ENCODE measurements at regions not wholly inside any gene's neighbourhood (a gene's known extent, or its start where the extent isn't known, plus 50 kb on each side); places are given as distances from the start of the nearest gene placed in this dataset.

- no peak for DNase-seq
Observed at GRCh38 chr21:27831816-27832569, 865.1 kb upstream of the ADAMTS5 start.

GRCh38 chr21:27831177-27831576, 864.3 kb upstream of the ADAMTS5 start:
- DNase-seq: no peak

DNA sequence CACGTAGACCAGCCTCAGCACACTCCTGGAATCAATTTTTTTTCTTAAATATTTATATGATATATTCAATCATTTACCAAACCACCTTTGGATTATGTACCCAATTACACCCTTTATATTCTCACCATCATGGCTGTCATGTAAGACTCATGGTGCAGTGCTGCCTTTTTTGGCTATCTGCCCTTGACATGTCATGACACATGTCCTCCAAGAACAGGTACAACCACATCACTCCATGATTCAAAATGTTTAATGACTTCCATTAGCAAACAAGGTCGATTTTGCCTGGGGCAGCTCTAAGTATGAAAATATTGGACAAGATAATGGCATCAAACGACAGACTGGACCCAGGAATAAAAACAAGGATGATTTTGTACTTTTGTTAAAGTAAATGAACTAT, 861.1 kb upstream of the ADAMTS5 start:
- no peak for DNase-seq

DNA sequence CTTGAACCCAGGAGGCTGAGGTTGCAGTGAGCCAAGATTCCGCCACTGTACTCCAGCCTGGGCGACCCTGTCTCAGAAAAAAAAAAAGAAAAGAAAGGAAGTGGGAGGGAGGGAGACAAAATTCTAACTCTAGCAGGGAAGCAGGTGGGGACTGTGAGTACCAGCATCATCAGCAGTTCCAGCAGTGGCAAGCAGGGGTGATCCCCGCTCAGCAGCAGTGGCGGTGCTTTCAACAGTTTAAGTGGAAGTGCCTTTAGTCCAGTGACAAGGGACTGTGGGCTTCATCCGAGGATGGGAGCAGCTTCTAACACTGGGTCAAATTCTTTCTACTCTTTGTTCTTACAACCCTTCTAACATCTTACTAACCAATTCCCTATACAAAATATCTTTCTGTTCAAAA, 858.1 kb upstream of the ADAMTS5 start:
- DNase-seq: no peak

DNA sequence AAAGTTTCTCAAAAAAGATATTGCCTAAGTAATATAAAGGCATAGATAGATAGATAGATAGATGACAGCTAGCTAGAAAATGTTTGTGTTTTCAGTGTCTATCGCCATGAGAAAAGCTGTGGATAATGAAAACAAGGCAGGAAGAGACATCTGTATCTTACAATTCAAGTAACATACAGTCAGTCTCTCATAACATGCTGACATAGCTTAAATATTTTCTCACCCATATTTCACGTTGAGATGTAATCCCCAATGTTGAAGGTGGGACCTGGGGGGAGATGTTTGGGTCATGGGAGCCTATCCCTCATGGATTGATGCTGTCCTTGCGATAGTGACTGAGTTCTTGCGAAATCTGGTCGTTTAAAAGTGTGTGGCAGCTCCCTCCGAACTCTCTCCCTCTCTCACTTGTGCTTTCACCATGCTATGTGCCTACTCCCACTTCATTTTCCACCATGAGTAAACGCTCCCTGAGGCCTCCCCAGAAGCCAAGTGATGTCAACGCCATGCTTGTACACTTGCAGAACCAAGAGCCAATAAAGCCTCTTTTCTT, 856.8 kb upstream of the ADAMTS5 start:
- no peak for DNase-seq

- no peak for DNase-seq
Observed at GRCh38 chr21:27820342-27820741, 853.5 kb upstream of the ADAMTS5 start.

DNA sequence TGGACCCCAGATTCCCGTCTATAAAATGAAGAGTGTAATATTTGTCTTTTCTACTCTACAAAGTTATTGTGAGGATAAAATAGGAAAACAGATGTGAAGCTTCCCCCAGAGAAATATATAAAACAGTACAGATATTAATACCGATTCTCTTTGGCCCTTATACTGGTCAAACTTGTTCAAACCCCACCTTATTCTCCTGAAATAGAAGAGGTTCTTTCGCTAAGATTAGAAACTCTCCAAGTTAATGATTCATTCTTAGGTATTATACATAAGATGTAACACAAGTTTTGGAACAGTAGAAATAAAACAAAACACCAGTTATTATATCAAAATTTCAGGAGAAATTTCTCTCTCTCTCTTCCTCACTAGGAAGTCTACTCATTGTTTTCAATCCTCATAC, 852.4 kb upstream of the ADAMTS5 start:
- no peak for DNase-seq

- DNase-seq: no peak
Observed at GRCh38 chr21:27818847-27819246, 852.0 kb upstream of the ADAMTS5 start.

DNA sequence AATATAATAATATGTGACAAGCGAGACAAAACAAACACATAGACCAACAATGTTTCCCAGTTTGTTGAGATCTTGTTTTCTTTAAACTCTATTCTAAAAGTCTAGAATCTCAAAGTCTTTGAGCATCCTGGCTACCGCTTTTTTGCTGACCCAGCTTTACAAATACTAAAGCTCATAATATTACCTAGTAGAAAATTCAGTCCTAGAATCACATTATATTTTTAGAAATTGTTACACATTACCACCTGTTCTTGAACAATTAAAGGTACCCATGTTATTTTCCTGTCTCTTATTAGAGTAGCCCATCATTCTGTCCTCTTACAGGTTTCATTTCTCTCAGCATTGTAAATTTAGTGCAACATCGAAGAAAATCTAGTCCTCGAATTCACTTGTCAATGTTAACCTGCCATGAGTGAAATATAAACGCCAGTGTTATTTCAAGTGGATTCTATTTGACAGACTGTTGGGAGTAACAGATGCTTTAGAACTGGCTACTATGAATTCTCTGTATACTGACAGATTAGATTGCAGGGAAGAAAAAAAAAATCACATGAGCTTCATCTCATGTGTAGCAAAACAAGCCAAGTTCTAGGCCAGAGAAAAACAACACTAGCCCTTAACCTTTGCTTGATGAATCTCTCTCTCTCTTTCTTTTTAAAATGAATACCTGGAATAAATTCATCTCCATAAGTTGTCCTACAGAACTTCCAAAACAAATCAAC, 851.2 kb upstream of the ADAMTS5 start:
- peak; percentile 41 for DNase-seq

DNA sequence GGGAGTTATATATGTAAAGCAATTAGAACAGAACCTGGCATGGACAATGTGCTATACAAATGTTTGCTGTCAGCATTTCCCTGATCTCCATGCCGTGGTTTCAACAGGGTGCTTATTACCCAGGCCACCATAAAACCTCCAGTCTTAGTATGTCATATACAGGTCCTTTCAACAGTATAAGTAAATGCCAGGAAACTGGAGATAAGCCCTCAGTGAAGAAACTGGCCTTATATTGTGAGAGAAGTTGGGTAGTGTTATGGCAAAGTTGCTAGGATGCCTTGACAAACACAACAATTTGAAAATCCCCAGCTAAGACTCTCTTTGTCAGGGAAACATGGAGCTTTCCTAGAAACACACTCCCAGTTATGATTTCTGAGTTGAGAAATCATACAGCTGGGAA, 850.2 kb upstream of the ADAMTS5 start:
- no peak for DNase-seq

- no peak for DNase-seq
Observed at GRCh38 chr21:27816301-27816700, 849.4 kb upstream of the ADAMTS5 start.

GRCh38 chr21:27814226-27814625, 847.3 kb upstream of the ADAMTS5 start:
- no peak for DNase-seq

- no peak for DNase-seq
Observed at GRCh38 chr21:27813750-27814149, 846.9 kb upstream of the ADAMTS5 start.

DNA sequence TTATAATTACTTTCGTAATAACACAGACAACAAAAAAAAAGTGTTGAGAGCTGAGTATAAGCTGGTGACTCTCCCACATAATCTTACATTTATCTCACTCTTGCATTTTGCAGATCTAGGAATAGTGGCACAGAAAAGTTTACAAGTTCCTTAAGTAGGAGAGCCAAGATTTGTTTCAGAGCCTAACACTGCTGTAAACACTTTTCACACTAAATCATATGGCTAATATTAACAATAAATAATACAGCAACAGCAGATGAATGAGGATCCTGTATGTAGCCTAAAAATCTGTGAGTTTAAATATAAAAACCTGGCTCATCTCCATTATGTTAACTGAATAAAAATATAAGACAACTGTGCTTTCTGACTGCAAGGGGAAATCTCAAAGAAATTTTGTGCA, 846.5 kb upstream of the ADAMTS5 start:
- no peak for DNase-seq

DNA sequence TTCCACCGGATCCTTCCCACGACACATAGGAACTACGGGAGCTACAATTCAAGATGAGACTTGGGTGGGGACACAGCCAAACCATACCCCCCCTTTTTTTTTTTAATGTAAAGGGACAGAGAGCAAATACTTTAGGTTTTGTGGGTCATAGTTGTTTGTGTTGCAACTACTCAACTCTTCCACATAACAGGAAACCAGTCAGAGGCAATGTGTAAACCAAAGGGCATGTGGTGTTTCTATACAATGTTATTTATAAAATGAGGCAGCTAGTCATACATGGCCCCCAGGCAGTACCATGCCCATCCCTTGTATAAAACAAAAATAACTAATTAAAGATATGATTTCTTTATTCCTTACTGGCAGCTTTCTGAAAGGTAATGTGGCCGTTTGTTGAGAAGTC, 845.4 kb upstream of the ADAMTS5 start:
- DNase-seq: no peak

DNA sequence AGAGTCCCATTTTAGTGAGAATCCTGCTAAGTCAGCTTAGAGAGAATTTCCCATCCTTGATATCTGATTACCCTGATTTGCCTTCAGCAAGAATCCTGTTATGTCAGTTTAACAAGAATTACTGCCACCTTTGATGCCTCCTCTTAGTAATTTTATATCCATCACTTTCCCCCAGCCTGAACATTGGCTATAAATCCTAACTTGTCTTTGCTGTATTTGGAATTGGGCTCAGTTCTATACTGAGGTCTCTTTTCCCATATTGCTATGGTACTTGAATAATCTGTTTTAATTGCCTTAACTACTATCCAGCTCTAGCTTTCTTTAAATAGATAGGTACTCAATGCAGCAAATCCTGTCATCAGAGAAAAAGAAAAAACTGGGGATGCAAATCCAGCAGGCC, 842.0 kb upstream of the ADAMTS5 start:
- no peak for DNase-seq

DNA sequence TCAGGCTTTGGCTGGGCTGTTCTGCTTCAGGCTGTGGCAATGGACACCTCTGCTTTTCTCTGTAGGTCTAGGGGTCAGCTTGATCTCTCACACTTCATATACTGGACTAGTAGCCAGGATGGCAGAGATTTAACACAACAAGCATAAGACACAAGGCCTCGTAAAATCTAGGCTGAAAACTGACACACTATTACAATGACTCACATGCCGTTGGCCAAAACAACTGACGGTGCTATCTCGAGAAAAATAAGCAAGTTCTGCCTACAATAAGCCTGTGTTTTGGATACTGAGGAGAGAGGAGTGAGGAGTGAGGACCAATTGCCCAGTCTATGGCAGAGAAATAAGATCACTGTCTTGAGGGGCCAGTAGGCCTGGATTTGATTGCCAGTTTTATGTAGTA, 840.7 kb upstream of the ADAMTS5 start:
- no peak for DNase-seq

GRCh38 chr21:27806281-27806680, 839.4 kb upstream of the ADAMTS5 start:
- DNase-seq: no peak

DNA sequence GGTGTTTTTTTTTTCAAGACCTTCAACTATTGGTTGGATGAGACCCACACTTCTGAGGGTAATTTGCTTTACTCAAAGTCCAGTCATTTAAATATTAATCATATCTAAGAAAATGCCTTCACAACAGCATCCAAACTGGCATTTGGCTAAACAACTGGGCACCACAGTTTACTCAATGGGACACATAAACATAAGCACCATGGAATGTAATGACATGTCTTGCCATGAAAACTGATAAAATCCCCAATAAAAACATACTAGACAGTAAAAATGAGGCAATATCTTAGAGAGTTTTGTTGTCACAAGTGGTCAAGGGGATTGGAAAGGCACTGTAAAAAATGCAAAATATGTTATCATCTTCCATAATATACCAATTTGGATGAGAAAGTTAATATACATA, 838.8 kb upstream of the ADAMTS5 start:
- no peak for DNase-seq

GRCh38 chr21:27804515-27804914, 837.6 kb upstream of the ADAMTS5 start:
- no peak for DNase-seq

GRCh38 chr21:27803571-27803970, 836.7 kb upstream of the ADAMTS5 start:
- DNase-seq: no peak

DNA sequence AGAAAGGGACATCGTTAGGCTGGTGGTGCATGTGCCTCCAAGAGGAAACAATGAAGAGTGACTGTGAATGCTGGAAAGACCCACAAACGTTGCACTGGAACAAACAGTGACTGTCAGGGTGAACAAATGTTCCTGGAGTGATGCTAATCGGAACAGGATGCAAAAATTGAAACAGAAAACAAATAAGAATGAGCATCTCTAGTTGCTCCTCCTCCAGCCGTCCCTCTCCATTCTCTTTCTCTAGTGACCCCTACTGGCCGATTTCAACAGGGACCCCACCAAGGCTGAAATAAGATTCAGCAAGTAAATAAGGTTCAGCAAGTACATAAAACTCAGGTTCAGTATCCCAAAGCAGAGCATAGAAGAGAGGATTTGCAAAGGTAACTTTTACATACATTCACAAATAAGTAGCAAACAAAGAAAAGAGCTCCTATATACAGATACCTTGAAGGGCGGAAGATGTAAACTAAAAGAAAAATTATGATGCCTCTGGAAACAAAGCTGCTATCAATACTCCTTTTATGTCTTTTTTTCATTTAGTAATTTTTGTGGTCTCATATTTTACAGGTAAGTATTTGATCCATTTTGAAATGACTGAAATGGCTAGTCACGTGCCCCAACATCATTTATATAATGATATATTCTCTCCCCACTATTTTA, 836.1 kb upstream of the ADAMTS5 start:
- no peak for DNase-seq

DNA sequence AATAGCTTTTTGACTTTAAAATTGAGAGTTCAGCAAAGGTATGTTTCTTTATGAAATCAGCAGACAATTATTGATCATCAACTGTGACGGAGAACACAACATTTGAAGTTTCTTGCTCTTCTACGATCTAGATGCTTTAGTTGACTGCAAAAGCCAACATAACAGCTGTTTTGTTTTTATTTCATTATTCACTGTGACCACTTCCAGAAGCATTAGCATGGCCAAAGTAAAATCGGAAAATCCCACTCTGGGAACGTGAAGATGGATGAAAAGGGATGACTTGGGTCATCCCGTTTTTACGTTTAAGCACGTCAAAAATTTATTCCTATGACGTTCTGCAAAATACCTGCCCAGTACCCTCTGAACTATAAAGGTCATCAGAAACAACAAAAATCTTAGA, 833.0 kb upstream of the ADAMTS5 start:
- DNase-seq: no peak

DNA sequence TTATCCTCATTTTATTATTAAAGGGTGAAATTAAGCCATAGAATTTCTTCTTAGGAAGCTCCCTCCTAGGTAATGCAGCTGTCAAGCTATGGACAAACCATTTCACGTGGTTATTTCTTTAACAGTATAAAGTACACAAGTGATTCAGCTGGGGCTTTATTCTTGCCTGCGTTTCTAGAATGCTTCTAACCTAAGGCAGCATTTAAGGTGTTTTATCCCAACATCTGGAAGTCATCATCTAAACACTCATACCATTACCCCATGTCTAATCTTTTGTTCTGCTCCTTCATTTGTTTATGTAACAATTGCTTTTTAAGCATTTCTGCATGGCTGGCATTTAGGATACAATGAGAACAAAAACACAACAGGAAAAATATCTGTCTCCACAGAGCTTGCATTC, 829.2 kb upstream of the ADAMTS5 start:
- no peak for DNase-seq
